ENCODE measurements at regions not wholly inside any gene's neighbourhood (a gene's known extent, or its start where the extent isn't known, plus 50 kb on each side); places are given as distances from the start of the nearest gene placed in this dataset.

DNA sequence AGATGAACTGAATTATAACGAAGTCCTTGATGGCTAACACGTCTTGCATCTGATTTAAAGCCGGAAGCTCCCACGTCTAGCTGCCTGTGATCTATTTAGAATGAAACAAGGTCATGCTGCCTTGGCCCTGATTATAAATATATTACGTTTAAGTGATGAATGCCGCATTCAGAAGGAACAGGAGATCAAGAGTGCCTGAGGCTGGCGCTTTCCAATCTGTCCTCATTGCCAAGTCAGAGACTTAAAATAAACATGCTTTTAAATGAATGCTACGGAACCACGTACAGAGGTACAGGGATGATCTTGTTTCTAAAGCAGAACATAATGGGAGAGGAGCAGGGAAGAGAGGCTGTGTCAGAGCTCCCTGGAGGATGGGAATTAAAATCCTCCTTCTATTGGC lies 292.8 kb downstream of the TLE1 start:
- TF ChIP-seq, protein P1, sequence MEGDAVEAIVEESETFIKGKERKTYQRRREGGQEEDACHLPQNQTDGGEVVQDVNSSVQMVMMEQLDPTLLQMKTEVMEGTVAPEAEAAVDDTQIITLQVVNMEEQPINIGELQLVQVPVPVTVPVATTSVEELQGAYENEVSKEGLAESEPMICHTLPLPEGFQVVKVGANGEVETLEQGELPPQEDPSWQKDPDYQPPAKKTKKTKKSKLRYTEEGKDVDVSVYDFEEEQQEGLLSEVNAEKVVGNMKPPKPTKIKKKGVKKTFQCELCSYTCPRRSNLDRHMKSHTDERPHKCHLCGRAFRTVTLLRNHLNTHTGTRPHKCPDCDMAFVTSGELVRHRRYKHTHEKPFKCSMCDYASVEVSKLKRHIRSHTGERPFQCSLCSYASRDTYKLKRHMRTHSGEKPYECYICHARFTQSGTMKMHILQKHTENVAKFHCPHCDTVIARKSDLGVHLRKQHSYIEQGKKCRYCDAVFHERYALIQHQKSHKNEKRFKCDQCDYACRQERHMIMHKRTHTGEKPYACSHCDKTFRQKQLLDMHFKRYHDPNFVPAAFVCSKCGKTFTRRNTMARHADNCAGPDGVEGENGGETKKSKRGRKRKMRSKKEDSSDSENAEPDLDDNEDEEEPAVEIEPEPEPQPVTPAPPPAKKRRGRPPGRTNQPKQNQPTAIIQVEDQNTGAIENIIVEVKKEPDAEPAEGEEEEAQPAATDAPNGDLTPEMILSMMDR (IDR thresholded peaks at IDR 0.05) = no peak
- TF ChIP-seq POLR2A (IDR thresholded peaks at IDR 0.05; ENCODE audit: low read depth) (no peak), POLR2AphosphoS5 (IDR thresholded peaks at IDR 0.05) (no peak), EP300 (IDR thresholded peaks at IDR 0.05) (no peak)
